GM19035 (cell line): ENCODE measurements at regions not wholly inside any gene's neighbourhood (a gene's known extent, or its start where the extent isn't known, plus 50 kb on each side); places are given as distances from the start of the nearest gene placed in this dataset.

Experiments used
- ATAC-seq: cut with Tn5 transposase; IDR thresholded peaks from one replicate; pipeline ENCODE4 v1.9.1; 2021; ENCODE audit not compliant: unreplicated experiment

DNA sequence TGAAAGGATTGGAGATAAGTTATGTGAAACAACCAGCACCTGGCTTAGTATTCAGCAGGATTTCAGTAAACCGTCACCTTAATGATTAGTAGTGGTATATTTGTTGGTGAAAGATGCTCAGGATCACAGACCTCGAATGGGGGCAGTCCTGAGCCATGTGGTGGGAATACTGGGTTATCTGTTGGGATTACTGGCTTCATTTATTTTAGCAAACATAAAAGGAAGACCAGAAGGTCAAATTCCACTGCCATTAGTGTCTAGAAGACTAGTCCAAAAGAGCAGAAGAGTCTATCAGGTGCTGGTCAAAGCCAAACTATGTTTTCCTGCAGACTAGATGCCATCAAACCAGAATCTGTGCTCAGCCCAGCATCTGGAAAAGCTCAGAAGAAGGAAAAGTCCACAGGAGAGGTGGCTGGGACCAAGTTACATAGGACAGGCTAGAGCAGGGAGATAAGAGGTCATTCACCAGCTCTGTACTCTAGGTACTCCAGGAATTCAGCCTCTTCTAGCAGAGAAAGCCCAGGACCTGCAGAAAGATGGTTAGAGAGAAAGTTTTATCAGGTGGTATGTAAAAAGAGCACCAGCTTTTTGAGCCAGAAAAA is 343.4 kb downstream of the PLPP3 start:
- no peak for ATAC-seq

DNA sequence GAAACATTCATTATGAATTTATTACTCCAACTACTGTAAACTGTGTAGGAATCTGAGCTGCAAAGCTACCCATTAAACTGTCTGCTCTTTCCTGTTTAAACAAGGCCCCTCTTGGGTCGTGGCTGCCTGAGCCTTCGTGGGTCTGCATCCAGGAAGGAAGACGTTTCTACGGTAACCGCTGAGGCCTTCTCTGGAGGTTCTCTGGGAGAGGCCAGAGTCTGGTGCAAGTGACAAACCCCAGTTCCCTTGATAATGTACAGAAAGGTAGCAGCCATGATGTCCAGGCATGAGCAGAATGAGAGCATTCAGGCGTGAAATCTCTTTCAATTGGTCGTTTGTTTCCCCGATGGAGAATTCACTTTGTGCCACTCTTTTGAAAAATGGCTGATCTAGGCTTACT is 350.2 kb downstream of the PLPP3 start:
- ATAC-seq, result no peak

DNA sequence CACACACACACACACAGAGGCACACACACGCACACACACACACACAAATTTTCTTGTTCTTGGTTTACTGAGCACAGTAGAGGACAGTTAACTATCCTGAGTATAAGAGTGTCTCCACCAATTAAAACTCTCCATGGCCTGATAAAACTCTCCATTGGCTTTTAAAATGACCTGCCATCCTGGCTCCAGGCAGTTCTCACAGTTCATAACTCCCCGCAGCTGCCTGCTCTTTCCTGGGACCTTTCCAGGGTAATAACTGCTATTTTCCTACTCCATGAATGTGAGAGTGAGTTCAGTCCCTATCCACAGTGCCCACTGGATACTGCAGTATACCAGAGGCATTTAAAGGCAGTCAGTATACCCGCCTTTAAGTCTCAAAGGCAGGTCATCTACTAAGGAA is 351.5 kb downstream of the PLPP3 start:
- no peak for ATAC-seq

DNA sequence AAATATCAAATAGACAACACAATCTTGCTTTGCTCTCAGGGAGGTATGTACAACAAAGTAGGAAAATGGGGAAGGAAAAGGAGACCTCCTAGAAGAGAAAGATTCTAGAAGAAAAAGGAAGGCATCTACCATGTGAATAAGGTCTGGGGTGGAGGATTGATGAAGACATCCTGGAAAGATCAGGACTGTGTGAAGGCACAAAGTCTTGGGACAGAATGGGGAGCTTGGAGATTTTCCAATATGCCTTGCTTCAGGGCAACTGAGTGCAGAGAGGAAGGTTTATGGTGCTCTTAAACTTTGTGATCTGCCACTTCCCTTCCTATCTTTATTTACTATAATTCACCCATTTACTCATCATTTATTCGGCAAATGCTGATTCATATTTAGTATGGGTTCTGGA is 352.0 kb downstream of the PLPP3 start:
- ATAC-seq, result no peak

DNA sequence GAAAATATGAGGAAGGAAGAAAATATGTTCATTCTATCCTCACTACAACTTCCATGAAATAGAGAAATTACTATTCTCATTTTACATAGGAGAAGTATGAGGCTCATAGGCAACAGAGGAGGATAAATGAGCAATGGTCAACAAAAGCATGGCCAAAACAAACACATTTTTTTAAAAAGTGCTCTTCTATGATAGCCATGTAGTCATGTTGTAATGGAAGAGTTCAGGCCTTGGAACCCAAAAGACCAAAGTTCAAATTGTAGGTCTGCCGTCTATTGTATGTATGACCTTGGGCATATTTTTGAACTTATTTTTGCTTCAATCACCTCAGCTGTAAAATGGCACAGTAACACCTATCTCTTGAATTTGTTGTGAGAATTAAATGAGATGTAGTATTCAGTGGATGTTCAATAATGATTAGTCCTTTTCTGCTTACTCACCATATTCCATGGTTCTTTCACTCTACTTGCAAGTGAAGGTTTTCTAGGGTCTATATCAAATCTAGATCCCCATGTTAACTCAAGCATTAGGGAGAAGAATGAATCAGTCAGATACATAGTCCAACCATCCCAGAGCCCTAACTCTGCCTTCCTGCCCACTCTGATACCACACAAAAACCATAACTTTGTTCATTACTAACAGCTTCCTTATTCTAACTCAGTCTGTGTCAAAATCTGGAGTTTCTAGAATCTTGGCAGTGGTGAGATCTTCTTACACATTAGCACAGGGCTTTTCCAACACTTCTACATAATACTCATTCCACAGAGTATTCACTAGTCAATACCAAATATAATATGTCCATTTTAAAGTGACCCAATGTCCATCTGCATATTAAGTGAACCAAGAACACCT is 353.2 kb downstream of the PLPP3 start:
- no peak for ATAC-seq

DNA sequence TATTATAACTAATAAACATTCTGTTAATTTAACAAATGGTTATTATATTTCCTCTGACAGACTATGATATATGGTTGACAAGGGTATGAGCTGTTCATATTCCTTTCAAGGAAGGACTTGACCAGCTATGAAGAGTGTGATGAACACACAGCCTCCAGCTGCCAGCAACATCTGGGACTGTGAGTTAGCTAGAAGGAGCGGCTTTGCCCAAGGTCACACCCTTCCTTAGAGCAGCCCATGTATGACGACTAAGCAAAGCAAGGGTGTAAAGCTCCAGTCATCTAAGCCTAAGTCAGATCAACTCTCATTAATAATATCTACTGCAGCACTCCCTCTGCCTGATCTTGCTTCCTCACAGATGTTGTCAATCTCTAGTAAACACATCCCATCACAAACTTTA is 355.4 kb downstream of the PLPP3 start:
- ATAC-seq, result no peak

DNA sequence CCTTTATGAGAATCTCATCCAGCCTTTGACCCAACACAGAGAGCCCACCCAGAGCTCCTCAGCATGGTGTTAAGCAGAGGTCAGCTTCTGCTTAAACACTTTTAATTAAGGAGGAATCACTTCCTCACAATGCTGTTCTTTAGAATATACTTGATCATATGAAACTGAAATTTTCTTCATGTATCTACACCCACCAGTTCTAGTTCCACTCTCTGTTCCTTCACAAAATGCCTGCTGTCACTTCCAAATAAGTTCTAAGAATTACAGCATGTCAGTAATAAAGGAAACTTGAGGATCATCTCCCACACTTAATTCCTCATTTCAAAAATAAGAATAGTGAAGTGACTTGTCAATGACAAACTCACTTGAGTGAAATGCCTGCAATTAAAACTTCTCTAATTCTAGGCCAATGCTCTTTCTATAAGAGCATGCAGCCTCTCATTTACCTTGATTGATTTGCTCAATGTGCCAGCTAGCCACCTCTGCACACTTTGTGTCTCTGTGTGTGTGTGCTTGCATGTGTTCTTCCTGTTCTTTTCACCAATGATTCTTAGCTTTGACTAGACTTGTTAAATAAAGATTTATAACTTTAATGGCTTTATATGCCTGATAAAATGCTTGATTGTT is 356.3 kb downstream of the PLPP3 start:
- no peak for ATAC-seq

DNA sequence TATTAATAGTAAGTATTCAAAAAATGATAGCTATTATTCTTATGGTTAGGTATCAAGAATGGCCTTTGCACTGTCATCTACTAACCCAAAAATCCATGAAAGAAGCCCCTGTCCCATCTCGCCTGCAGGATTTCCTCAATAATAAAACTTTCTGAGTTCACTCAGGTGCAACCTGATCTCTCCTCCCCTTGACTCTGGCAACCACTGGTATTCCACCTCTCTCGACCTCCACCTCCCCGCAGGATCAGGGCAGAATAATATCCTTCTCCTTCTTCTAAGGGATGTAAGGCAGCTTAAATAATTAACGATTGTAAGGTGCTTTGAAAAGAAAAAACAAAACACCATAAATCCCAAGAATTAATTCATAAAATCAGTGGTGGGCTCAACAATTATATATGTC is 359.3 kb downstream of the PLPP3 start:
- ATAC-seq, result no peak

DNA sequence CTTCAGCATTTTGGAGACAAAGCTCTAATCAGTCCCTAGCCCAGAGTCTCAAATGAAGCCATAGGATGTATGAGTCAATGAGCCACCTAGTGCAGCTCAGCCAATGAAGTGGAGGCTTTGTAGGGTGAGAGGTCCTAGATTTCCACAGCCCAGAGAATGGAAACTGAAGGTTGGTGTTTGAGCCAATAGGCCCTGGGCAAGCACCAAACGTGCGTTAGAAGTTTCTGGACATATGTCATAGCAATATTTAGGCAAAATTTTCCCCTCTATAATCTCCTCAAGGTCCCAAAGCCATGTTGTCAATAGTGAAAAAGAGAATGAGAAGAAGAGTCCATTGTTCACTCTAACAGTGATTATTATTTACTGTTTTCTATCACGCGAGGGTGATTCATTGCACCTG is 361.3 kb downstream of the PLPP3 start:
- no peak for ATAC-seq

DNA sequence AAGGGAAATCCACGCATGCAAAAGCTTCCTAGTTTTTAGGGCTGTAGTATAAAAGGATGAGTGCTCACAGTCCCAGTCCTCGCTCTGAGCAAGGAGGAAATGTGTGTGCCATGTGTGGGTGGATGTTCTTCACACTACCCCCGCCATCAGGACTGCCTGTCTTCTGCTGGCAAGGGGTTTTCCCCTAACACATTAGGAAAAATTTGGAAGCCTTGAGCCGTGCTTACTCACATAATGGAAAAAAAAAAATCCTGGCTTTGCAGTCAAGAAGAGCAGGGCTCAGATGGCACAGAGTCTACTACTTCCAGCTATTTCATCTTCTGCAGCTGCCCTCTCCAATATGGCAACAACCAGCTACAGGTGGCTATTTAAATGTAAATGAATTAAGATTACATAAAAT is 363.1 kb downstream of the PLPP3 start:
- ATAC-seq, result no peak

DNA sequence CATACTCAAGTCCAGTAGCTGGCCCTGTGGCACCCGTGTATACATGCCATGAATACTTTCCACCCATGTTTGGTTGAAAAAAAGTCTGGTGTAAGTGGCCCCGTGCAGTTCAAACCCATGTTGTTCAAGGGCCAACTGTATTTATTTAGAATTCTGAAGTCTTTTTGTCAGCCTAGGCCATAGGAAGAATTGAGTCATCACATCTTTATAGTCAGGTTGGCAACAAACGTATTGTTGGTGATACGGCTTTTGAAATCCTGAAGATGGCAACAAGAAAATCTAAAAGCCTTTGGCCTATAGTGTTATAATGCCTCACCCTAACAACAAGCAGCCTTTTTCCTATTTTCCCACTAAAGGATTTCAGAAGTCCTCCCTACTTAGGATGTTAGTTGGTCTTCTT is 363.6 kb downstream of the PLPP3 start:
- ATAC-seq, result no peak

DNA sequence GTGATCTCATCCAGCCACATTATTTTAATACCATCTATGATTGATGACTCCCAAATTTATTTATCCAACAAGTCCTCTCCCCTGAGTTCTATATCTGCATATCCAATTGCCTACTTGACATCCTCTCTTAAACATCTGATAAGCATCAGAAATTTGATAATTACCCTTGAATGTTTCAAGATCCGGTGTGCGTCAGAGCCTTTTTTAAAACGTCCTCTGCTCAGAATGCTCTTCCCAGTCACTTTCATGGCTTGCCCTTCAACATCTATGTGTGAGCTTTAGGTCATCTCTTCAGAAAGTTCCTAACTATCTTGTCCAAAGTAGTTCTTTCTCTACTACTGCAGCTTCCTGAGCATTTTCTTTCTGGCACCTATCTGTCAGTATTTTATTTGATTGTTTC is 364.3 kb downstream of the PLPP3 start:
- ATAC-seq, result no peak

DNA sequence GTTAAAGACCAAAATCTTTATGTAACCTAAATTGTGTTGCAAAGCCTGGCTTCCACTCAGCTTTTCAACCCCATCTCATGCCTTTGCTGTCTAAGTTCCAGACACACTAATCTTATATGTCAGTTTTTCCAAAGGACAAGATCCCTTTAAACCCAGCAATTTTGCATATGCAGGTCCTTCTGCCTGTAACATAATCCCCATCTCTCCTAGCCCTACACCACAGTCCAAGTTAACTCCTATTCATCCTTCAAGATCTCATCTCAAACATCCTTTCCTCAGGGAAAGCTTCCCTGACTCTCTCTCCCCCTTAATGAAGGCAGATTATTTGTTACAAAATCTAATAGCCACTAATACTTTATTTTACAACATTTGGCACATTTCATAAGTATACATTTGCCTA is 366.3 kb downstream of the PLPP3 start:
- ATAC-seq, result no peak

DNA sequence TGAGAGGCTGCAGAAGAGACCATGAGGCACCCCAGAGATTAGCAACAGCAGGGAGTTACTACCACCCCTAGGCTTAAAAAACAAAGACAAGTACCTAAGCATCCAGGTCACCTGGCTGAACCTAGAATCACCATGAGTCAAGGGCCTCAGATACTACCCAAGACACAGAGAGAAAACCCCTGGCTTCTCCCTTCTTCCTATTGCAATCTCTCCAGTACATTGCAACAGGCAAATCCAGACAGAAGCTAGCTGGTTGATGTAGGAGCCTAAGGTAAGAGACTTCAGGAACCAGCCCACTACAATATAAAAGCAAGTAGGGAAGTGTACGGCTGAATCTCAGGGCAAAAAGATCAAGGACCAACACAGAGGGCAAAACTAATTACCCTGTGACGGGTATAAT is 367.2 kb downstream of the PLPP3 start:
- no peak for ATAC-seq

DNA sequence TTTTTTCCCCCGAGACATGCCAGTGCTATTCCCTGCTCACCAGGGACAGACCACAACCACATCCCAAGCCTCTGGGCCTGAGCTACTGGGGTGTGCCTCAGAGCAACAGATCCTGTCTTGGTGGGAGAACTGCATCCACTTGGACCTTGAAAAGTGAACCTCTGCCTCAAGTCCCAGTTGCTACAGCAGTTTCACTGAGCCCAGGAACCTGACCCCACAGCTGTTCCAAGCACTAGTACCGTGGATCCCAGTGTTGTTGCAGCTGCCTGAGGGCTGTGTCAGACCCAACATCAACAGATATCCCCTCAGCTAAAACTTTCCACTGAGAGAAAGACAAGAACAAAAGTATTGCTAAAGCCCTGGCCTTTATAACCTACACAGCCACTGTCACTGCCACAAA is 373.0 kb downstream of the PLPP3 start:
- no peak for ATAC-seq

DNA sequence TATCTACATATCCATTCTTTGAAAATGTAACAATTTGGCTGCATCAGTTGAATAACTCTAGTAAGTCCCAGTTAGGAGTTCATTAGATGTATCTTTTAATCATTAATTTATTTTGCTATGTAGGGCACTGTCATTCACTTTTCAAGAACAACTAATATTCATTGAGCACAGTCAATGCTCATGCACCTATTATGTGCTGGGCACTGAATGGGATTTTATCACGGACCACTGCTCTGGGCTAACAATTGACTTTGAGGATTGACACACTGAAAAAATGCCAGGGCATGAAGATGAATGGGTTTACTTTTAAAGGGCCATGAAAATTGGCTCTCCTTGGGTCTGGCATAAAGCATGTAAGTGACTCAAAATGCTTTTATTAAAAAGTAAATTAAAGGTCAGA is 375.2 kb downstream of the PLPP3 start:
- no peak for ATAC-seq

DNA sequence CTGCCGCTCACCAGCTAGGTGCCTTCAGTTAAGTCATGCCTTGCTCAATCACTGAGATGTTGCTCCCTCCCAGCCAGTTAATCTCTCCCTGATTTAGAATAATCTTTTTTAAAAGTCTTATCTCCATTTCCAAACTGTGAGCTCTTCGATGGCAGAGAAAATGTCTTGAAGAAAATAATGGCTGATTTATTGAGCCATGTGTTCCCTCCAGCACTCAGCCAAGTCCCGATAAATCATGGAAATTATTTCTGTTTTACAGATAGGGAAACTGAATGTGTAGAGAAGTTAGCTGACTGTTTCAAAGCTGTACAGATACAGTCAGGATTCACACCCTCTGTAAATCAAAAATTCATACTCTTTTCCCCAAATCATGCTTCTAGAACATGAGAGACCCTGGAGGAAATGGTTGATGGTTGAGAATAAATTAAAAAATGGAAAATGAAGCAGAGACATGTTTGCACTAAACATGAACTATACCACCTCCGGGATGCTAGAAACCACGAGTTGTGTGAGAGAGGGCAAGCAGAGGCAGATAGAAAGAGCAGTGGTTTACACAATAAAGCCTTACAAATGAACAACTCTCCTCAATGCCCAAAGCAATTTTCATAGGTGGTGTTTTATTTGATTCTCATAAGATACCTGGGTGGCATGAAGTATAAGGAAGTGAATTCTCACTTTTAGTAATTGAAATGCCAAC is 376.4 kb downstream of the PLPP3 start:
- no peak for ATAC-seq

DNA sequence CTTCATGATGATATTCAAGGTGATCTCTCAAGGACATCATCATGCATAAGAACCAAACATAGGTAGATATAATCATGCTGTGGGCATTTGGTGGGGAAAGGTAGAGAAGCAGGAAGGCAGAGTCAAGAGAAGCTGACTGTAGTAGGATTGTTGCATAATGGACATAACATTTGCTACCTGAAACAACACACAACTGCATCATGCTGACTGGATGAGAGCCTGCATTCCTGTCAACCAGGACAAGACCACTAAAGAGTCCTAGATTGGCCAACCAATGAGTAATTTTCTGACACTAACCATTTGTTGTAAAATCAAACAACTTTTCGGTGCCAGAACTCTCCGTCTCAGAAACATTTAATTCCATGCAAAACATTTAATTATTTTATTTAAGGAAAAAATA is 377.2 kb downstream of the PLPP3 start:
- no peak for ATAC-seq

DNA sequence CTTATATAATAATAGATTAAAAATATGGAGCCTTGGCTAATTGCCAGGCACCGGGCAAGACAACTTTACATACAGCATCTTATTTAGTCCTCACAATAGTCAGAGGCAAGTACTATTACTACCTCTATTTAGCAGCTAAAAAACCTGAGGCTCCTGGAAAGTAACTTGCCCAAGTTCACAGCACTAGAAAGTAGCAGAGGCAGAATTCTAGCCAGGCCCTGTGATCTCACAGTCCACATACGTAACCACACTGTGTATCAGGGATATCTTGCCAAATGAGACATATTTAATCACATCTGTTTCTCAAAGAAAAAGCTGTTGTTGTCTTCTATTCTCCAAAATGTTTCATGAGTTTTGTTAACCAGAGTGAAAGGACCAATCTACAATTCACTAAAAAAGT is 378.5 kb downstream of the PLPP3 start:
- ATAC-seq, result no peak

DNA sequence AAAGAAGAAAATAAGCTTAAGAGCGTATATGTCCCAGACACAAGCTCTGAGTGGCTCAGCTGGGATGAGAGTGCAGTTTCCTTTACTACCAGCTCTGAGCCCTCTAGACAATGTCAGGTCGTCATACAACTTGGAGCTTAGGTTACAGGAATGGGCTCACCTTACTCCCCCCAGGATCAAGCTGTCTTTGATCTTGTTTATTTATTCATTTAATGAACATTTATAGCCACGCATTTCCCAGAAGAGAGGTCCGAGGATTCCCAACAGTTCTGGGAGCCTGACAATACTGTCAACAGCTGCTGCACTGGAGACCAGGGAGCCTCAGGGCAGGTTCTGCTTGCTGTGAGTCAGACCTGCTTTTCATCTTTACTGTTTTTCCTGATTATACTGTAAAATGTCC is 378.9 kb downstream of the PLPP3 start:
- no peak for ATAC-seq

DNA sequence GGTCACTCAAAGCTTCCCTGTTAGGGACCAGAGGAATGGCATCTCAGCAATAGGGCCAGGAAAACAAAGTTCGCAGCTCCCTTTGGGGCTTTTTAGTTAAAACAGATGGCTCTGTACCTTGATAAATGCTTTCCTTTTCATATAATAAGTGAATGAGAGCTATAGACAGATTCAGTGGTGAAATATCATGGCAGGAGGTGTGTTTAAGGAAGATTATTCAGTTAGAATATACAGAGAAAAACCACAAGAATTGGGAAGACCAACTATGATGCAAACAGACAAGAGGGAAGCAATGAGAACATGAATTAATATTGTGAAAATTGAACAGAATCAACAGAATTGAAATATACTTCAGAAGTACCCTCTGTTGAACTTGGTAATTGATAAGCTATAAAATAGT is 379.4 kb downstream of the PLPP3 start:
- no peak for ATAC-seq

DNA sequence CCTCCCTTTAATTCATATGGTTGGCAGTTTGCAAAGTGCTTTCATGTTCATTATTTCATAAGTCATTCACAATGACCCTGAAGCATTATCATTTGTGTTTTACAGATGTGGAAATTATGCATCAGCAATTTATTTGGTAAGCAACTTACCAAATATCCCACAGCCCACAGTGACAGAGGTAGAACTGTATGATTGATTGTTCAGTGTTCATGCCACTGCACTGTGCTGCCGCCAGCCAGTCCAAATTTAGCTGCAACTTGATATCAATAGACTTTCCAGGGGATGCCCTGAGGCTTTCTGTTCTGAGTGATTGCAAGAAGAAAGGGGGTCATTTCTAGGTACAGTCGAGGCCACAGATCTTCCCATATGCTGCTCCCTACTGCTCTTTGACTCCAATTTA is 380.3 kb downstream of the PLPP3 start:
- no peak for ATAC-seq
